HepG2 (cell line): ENCODE measurements at regions not wholly inside any gene's neighbourhood (a gene's known extent, or its start where the extent isn't known, plus 50 kb on each side); places are given as distances from the start of the nearest gene placed in this dataset.
A peak's percentile ranks its signal among the peaks of the same experiment; 100 is the strongest.

ENCODE experiments used
- ATAC-seq: fragments of 200-7000 bp; cut with Tn5 transposase; 3 replicates; pipeline ENCODE4 v1.9.1; 2020; ENCODE audit warnings: mild to moderate bottlenecking, moderate library complexity
- BruUV-seq: library from RNA; stranded (reverse); fragments of 400-500 nt; replicated peaks from 2 replicates; lab custom pipeline; 2021; lab: Mats Ljungman, UMichigan
- CTCF ChIA-PET: fragments of 300-600 bp; formaldehyde crosslinking; extraction: SDS; loops from one replicate; lab custom pipeline; 2021; ENCODE audit warnings: low total read pairs, inconsistent platforms, low intra/inter-chr PET ratio; lab: Yijun Ruan, JAX
- POLR2A ChIA-PET: fragments of 350-600 bp; sonication (Branson Sonifier 250); formaldehyde crosslinking; loops from one replicate; lab custom pipeline; 2020; ENCODE audit warnings: antibody characterized with exemption, inconsistent platforms; lab: Yijun Ruan, JAX
- DNase-seq: peaks from one replicate; pipeline ENCODE4 v3.0.0-alpha.2; 2015; ENCODE audit warnings: low spot score
- FAIRE-seq: peaks from 3 replicates; lab custom pipeline; 2011; peaks lifted over from hg19 to GRCh38; lab: Jason Lieb, UNC
- H2AFZ ChIP-seq: one replicate; pipeline ENCODE4 v1.6.1; 2011; ENCODE audit warnings: low read length, inconsistent platforms
- H3K27ac ChIP-seq: fragments of 300-600 bp; 3 replicates; pipeline ENCODE4 v1.8.0; 2011; ENCODE audit warnings: mixed run types, mild to moderate bottlenecking, mixed read lengths, low read length, inconsistent platforms; ENCODE audit not compliant: insufficient read depth; ENCODE audit errors: extremely low read length
- H3K27me3 ChIP-seq, 2 experiments: fragments of 200-600 bp in 1 of 2; 2 replicates in 1 of 2; 3 replicates in 1 of 2; pipeline versions ENCODE4 v1.6.0 to v1.8.0; 2011; ENCODE audit warnings: low read length in 2 of 2, mild to moderate bottlenecking in 2 of 2, moderate library complexity in 2 of 2, inconsistent platforms in 1 of 2; ENCODE audit not compliant: insufficient read depth in 2 of 2, control insufficient read depth in 1 of 2
- H3K36me3 ChIP-seq, 2 experiments: fragments of 200-600 bp in 1 of 2; replicated peaks in 1 of 2; 2 replicates in 1 of 2; 3 replicates in 1 of 2; pipeline versions ENCODE4 v1.5.1 to v1.8.0; 2011; ENCODE audit warnings: low read length in 2 of 2, inconsistent platforms in 1 of 2; ENCODE audit not compliant: insufficient read depth in 2 of 2, control insufficient read depth in 1 of 2
- H3K4me1 ChIP-seq: 2 replicates; pipeline ENCODE4 v1.5.1; 2012; ENCODE audit warnings: low read length, inconsistent platforms; ENCODE audit not compliant: insufficient read depth
- H3K4me2 ChIP-seq: 2 replicates; pipeline ENCODE4 v1.6.0; 2011; ENCODE audit warnings: low read depth, low read length, inconsistent platforms
- H3K4me3 ChIP-seq, 3 experiments: fragments of 200-600 bp in 1 of 3; sonication (generic), shearing (Covaris generic) in 1 of 3; replicated peaks in 1 of 3; 2 replicates each; pipeline ENCODE4 v1.5.1; 2011 to 2016; ENCODE audit warnings: low read length in 3 of 3, inconsistent platforms in 2 of 3, low read depth in 2 of 3, mild to moderate bottlenecking in 2 of 3, control low read depth in 1 of 3, mixed read lengths in 1 of 3; ENCODE audit not compliant: insufficient read depth in 1 of 3
- H3K79me2 ChIP-seq: one replicate; pipeline ENCODE4 v1.6.1; 2011; ENCODE audit warnings: low read length, inconsistent platforms; ENCODE audit not compliant: insufficient read depth
- H3K9ac ChIP-seq: 2 replicates; pipeline ENCODE4 v1.6.0; 2011; ENCODE audit warnings: mild to moderate bottlenecking, low read depth, low read length, inconsistent platforms; ENCODE audit not compliant: insufficient read depth
- H3K9me3 ChIP-seq: 2 replicates; pipeline ENCODE4 v1.5.1; 2012; ENCODE audit warnings: mild to moderate bottlenecking, low read length
- H4K20me1 ChIP-seq: 2 replicates; pipeline ENCODE4 v1.6.0; 2011; ENCODE audit warnings: inconsistent platforms, mild to moderate bottlenecking, low read length, moderate library complexity; ENCODE audit not compliant: insufficient read depth
- HDAC1 ChIP-seq: sonication (generic); formaldehyde crosslinking; IDR thresholded peaks from 2 replicates; pipeline ENCODE4 v1.5.1; 2020; ENCODE audit warnings: mild to moderate bottlenecking, missing genetic modification reagents
- HNF4G ChIP-seq, 2 experiments: sonication (generic) in 1 of 2; formaldehyde crosslinking in 1 of 2; IDR thresholded peaks; 2 replicates each; pipeline versions ENCODE4 v1.4.0 to v1.6.1; 2011 to 2020; ENCODE audit warnings: borderline replicate concordance in 2 of 2, low read depth in 2 of 2, mild to moderate bottlenecking in 2 of 2, low read length in 1 of 2, missing genetic modification reagents in 1 of 2, moderate library complexity in 1 of 2
- IKZF4 ChIP-seq: sonication (generic); formaldehyde crosslinking; IDR thresholded peaks from 2 replicates; pipeline ENCODE4 v1.5.1; 2020; ENCODE audit warnings: borderline replicate concordance, mild to moderate bottlenecking, low read depth, missing genetic modification reagents; ENCODE audit errors: not compliant biosample characterization
- MAFK ChIP-seq, 2 experiments: IDR thresholded peaks in 1 of 2; conservative IDR thresholded peaks in 1 of 2; 2 replicates each; pipeline ENCODE4 v1.6.1; 2011; ENCODE audit warnings: improper control_type of control experiment in 2 of 2, low read length in 2 of 2
- MYC ChIP-seq: sonication (generic); formaldehyde crosslinking; IDR thresholded peaks from 2 replicates; pipeline ENCODE4 v1.9.0; 2021; ENCODE audit warnings: missing genetic modification reagents, borderline replicate concordance
- NR2C2 ChIP-seq: sonication (generic); formaldehyde crosslinking; IDR thresholded peaks from 2 replicates; pipeline ENCODE4 v1.4.0; 2020; ENCODE audit warnings: missing genetic modification reagents, mild to moderate bottlenecking, moderate library complexity, borderline replicate concordance
- PHF21A ChIP-seq: sonication (generic); formaldehyde crosslinking; IDR thresholded peaks from 2 replicates; pipeline ENCODE4 v1.5.0; 2020; ENCODE audit warnings: mild to moderate bottlenecking, missing genetic modification reagents
- TSC22D2 ChIP-seq: sonication (generic); formaldehyde crosslinking; IDR thresholded peaks from 2 replicates; pipeline ENCODE4 v1.5.1; 2020; ENCODE audit warnings: missing genetic modification reagents, mild to moderate bottlenecking, borderline replicate concordance
- ZBTB10 ChIP-seq: sonication (generic); formaldehyde crosslinking; IDR thresholded peaks from 2 replicates; pipeline ENCODE4 v1.4.0; 2020; ENCODE audit warnings: missing genetic modification reagents, borderline replicate concordance
- ZNF138 ChIP-seq: sonication (generic); formaldehyde crosslinking; IDR thresholded peaks from 2 replicates; pipeline ENCODE4 v1.5.0; 2020; ENCODE audit warnings: mild to moderate bottlenecking, low read depth, missing genetic modification reagents
- WGBS: methylation state at CpG from one replicate; pipeline ENCODE4 v1.1.6; 2017; ENCODE audit warnings: low lambda C conversion rate; 5-methylcytosine and 5-hydroxymethylcytosine counted together
- in situ Hi-C: cut with HindIII; loops from 2 replicates; pipeline ENCODE4 v1.10.0; 2017; ENCODE audit warnings: low pct_unique_long_range_greater_than_20kb; ENCODE audit not compliant: extremely low pct_ligation_motif_present
- intact Hi-C: fragments of 100-400 bp; cut with micrococcal nuclease; formaldehyde crosslinking; loops from one replicate; pipeline ENCODE4 v1.10.0; 2022; ENCODE audit not compliant: unreplicated experiment

DNA sequence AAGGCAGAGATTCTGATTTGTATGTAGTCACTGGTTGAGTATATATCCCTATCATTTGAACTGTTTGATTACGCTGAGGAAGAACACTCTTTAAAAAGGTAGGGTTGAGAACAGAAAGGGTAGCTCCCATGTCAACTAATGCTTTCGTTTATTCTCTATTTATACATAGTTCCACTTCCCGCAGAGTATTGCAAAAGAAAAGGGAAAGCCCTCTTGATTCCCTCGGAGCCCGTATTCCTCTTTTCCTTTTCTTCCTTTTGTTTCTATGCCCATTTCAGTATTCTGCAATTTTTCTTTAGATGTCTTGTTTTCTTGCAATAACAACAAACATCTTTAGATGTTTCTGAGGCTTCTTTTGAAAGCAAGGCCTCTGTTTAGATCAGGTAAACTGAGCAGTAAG, 78.2 kb downstream of the DNTTIP2 start (continued):
- TF ChIP-seq TSC22D2 (CRISPR knock-in tag) (no peak), HNF4G (IDR thresholded peaks at IDR 0.05; ENCODE audit: borderline replicate concordance, low read depth, low read length) (no peak), HNF4G (CRISPR knock-in tag; IDR thresholded peaks at IDR 0.05; ENCODE audit: borderline replicate concordance, low read depth) (no peak), PHF21A (CRISPR knock-in tag) (no peak), MYC (CRISPR knock-in tag) (no peak), HDAC1 (CRISPR knock-in tag) (no peak), ZNF138 (CRISPR knock-in tag) (no peak), NR2C2 (no peak), IKZF4 (CRISPR knock-in tag) (no peak)

GRCh38 chr1:93798291-93798690, 80.7 kb downstream of the DNTTIP2 start:
- no peaks in the 10 kb centered on the region for H4K20me1 ChIP-seq
- CTCF ChIA-PET, result no interaction called here
- FAIRE-seq (no peak), ATAC-seq (no peak), DNase-seq (no peak)
- H3K27ac ChIP-seq, result no peak overlapping the region
- no peak overlapping the region for H3K4me3 ChIP-seq
- H3K36me3 ChIP-seq, result no peaks in the 10 kb centered on the region
- 86% methylated on average over 1 of the region's 1 CpG for WGBS
- no peak overlapping the region for H3K9ac ChIP-seq
- TF ChIP-seq MAFK (conservative IDR thresholded peaks at IDR 0.05 in 1 of 2, IDR thresholded peaks at IDR 0.05 in 1 of 2; ENCODE audit: low read length in 2 of 2) (0 out of 4 replicates have a peak, but pooled peaks of 1 of the 2 experiments have one; percentile 15), ZBTB10 (CRISPR knock-in tag) (no peak)
- intact Hi-C loops, result no loop called here
- no peak overlapping the region for H2AFZ ChIP-seq
- H3K27me3 ChIP-seq, result no peaks in the 10 kb centered on the region
- H3K9me3 ChIP-seq, result no peaks in the 10 kb centered on the region
- H3K4me2 ChIP-seq, result no peak overlapping the region
- peaks cover 45% of the 10 kb centered on the region for H3K4me1 ChIP-seq
- POLR2A ChIA-PET, result interaction anchor here (0.6 to 1.5 kb wide), 3 partner anchors 15 to 180 kb away, joined by 3 read pairs; no protein-coding TSS in a partner anchor
- H3K79me2 ChIP-seq, result no peaks in the 10 kb centered on the region
- no TSS peak for BruUV-seq
- in situ Hi-C loops, result no loop called here
